ENCODE measurements at regions not wholly inside any gene's neighbourhood (a gene's known extent, or its start where the extent isn't known, plus 50 kb on each side); places are given as distances from the start of the nearest gene placed in this dataset.

GRCh38 chr14:95597784-95598211, 62.9 kb downstream of the GLRX5 start:
- TF ChIP-seq FOXA1 (IDR thresholded peaks at IDR 0.05) (no peak), CTBP1 (IDR thresholded peaks at IDR 0.05; ENCODE audit: borderline replicate concordance) (no peak), SP1 (IDR thresholded peaks at IDR 0.05) (no peak), L3MBTL2 (conservative IDR thresholded peaks at IDR 0.05) (peak; percentile 85), FOXK2 (IDR thresholded peaks at IDR 0.05) (no peak), PKNOX1 (IDR thresholded peaks at IDR 0.05) (no peak), FOXM1 (IDR thresholded peaks at IDR 0.05; ENCODE audit: borderline replicate concordance) (no peak), ARNT (IDR thresholded peaks at IDR 0.05) (no peak), ELF4 (IDR thresholded peaks at IDR 0.05) (no peak)

Data from HEK293T (cell line).